HG02678 (cell line): ENCODE measurements at regions not wholly inside any gene's neighbourhood (a gene's known extent, or its start where the extent isn't known, plus 50 kb on each side); places are given as distances from the start of the nearest gene placed in this dataset.
A peak's percentile ranks its signal among the peaks of the same experiment; 100 is the strongest.

Source experiments
- ATAC-seq: cut with Tn5 transposase; IDR thresholded peaks from one replicate; pipeline ENCODE4 v1.9.1; 2021; ENCODE audit warnings: mild to moderate bottlenecking, moderate library complexity; ENCODE audit not compliant: unreplicated experiment

DNA sequence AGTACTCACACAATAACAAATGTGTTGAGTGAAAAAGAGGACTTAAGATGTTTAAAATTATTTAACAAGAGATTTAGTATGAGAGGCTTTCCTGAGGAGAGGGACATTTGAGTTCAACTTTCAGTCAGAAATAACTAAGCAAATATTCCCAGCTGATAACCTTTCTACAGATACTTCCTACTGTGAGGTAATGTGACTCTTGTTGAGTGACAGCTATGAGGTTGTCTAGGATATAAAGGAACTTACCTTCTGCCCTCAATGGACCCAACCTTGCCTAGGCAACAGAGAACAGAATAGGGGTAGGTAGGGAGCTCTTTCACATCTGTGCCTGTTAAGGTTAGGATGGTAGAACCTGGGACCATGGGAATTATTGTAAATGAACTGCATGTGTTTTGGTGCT lies 54.7 kb downstream of the GLUD2 start:
- ATAC-seq = no peak

DNA sequence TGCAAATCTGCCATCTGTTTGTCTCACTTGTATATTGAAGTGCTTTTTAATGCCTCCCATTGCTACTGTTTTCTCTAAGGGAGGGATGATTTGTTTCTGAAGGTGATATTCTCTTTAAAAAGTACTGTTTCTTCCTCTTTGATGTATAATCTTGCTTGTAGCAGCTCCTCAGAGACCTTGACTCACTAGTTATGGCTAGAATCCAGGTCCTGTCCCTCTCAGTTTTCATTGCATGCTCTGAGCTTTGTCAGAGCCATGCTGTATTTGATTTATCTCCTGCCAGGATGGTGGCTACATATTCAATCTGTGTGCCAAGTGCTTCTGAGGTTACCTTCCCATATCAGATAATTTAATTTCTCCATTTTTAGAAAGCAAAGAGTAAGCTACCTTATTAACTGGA lies 56.0 kb downstream of the GLUD2 start:
- no peak for ATAC-seq

DNA sequence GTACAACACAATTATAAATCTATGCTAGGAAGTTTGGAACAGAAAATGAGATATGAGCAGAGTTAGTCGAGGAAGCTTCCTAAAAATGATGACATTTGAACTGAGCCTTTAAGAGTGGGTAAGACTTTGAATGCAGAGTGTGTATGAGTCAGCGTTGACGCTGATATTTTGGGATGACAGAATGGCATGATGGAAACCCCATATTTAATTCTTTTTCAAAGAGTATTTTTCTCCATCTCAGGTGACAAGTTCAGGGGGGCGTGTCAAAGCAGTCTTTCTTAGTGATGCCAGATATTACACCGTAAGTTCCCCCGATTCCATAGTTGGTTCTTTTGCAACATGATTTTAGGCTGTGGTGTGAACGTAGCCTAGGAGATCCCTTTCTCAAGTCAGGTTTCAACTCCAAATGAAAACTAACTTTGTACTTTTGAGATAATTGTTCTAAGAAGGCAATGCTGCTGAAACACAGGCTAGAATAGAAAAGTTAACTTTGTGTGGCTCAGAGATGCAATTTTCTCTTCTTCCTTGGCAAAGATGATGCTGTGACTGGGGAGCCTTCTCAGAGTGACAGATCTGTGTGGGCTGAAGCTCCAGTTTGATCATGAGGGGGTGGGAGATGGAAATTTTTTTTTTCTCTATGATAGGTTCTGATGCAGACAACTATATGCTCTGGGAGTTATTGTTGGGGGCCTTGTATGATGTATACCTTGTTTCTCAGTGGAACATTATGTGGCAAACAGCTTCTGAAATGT lies 59.2 kb downstream of the GLUD2 start:
- ATAC-seq = no peak

DNA sequence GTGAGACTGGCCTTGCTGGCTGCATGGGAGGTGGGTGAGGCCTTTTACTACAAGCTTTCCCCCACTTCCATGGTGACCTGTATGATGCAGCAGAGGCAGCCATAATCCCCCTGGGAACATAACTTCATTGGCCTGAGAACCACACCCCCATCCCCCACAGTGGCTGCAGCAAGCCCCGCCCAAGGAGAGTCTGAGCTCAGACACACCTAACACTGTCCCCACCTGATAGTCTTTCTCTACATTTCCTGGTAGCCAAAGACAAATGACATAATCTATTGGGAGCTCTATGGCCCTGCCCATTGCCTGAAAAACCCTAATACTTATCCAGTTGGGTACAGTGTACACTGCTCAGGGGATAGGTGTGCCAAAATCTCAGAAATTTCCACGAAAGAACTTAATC lies 62.6 kb downstream of the GLUD2 start:
- ATAC-seq = no peak

DNA sequence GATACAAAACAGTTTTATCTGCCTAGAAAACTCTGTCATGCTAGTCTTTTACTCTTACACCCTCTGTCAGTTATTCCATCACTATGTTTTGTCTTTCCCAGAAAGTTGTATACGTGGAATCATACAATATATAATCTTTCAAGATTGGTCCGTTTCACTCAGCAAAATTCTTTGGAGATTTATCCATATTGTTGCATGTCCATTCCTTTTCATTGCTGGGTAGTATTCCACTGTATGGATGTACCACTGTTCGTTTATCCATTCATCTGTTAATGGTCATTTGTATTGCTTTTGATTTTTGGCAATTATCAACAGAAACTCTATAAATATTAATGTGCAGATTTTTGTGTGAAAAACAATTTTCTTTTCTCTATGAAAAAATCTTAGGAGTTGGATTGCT lies 63.1 kb downstream of the GLUD2 start:
- ATAC-seq = no peak

DNA sequence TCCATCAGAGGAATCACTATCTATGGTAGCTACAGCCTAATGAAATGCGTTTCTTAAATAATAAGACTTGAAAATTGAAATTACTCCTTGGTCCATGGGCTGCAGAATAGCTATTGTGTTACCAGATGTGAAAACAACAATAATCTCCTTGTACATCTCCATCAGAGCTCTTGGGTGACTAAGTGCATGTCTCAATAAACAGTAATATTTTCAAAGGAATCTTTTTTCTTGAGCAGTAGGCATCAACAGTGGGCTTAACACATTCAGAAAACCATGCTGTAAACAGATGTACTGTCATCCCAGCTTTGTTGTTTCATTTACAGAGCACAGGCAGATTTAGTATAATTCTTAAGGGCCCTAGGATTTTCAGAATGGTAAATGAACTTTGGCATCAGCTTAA lies 67.3 kb downstream of the GLUD2 start:
- no peak for ATAC-seq

DNA sequence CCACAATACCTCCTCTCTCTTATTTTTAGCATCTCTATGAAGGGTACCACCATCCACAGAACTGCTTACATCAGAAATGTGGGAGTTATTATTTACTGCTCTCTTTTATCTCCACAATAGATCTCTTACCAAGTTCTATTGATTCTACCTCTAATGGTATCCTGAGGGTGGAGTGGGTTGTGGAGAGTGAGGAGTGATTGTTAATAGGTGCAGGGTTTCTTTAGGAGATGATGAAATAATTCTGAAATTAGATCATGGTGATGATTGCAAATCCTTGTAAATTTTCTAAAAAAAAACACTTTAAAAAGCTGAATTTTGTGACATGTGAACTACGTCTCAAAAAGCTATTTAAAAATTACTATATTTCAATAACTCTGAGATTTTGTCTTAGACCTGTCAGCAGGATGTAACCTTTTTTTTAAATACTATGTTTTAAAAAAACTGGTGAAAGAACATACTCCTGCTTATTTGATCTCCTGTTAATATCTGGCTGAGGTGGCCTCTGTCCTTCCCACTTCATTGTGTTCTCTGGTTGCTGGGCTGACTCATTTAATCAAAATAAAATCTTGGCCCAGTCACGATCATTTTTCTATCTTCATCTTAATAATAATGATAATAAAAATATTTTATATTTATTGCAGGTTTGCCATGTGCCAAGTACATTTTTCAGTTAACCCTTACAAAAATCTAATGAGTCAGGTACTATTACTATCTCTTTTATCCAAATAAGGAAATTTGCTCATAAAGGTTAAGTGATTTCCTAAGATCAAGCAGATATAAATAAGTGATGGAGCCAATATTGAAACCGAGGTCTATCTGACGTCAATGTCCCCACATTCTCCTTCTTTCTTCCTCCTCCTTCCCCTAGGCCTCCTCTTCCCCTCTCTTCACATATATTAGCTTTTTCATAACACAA lies 73.5 kb downstream of the GLUD2 start:
- ATAC-seq = no peak

DNA sequence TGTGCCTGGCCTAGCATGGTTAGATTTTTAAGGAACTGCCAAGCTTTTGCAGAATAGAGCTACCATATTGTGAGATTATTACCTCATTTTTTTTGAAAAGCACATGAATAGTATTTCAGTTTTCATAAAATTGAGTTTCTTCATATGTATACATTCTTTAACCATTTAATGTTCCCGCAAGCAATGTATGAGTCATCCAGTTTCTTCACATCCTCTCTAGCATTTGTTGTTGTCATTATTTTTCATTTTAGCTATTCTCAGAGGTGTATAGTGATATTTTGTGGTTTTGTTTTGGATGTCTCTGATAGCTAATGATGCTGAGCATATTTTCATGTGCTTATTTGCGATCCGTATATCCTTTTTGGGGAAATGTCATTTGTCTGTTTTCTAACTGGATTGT lies 74.9 kb downstream of the GLUD2 start:
- no peak for ATAC-seq

DNA sequence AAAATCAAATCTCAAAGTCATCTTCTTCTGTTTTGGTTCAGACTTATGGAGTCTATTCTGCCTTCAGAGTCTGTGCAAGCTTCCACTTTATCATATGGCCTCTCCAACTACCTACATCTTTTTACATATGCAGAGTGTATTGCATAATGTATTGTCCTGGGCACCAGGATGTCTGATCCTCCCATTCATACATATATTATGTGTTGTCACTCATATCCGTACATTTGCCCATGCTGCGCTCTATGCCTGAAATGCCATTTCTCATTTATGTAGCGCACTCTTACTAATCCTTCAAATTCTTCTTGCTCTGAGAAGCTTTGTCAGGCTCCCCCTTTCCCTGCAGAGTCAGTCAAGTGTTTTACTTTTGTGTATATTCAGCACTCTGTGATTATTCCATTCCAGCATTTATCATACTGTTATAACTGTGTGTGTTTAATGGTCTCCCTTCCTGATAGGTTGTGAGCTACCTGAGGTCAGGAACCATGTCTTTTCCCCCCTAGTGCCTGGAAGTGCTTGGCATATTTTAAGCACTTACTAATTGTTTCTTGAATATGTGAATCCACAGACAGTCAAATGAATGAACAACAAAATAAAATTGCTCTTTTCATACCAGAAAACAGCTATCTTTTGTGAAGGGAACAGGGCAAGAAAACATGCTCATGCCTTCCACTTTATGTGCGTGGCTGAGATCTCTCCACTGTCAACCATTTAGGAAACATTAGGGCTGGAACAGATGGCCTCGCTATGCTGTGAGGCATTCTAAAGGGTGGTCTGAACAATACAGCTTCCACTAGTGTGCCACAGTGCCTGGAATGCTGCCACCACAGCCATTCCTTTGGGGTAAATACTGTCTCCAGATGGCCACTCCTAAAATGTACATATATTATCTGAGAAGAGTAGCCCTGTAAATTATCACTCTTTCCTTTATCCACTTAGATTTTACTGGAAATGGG lies 81.8 kb downstream of the GLUD2 start:
- ATAC-seq = no peak

DNA sequence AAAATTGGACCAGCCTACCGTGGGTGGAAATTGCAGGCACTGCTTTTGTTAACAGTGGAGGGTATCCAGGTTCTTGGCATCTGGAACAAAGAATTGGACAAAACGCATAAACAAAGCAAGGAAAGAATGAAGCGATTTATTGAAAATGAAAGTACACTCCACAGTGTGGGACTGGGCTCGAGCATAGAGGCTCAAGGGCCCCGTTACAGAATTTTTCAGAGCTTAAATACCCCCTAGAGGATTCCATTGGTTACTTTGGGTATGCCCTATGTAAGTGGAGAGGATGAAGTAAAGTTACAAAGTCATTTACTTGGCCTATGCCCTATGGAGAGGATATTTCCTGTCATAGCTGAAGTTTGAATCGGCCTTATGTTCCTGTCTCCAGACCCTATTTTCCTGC lies 85.3 kb downstream of the GLUD2 start:
- ATAC-seq = no peak

DNA sequence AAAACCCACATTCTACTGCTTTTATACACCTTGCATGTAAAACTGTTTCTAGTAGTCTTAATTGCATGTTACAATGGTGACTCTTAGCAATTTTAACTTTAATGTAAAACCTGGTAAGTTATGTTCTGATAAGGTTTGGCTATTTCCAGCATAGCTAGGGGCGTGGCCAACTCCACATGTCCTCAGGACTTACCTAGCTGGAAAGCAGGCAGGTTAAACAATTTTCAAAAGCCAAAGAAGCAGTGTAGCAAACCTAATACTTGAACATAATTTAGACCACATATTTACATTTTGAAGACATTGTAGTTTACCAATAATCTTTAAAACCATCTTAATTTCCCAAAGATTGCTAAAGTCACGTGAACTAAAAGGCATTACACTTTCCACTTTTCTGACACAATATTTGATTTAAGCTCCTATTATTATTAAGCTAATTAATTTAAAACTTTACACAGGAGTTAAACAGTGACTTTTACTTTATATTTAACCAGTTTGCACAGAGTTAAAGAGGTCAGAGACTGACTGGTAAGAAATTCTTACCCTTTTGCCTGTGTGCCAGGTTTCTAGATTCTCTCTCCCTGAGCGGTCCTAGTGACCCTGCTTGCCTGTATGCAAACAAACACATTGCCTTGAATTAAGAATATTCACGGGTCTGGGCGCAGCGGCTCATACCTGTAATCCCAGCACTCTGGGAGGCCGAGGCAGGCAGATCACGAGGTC lies 88.2 kb downstream of the GLUD2 start:
- ATAC-seq = no peak

DNA sequence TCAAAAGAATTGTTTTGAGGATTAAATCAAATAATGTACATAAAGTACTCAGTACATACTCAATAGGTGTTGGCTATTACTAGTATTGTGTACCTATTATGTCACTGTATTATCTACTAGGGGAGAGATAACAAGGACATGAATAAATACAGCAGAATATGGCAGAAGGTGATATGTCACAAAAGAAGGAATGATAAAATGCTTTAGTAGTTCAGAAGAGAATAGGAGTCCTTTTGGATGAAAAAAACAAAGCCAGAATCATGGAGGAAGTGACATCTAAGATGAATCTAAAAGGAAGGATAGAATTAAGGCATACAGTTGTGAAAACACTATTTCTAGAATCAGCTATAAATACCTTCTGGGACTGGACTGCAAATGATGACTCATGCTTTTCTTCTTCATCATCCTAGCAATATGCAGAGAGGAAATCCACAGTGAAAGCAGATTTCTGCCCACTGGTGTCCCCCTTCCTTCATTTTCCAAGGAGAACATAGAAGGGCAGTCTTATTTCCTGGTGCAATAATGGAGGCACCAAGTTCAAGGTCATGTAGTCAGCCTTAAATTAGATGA lies 98.7 kb downstream of the GLUD2 start:
- ATAC-seq = no peak

DNA sequence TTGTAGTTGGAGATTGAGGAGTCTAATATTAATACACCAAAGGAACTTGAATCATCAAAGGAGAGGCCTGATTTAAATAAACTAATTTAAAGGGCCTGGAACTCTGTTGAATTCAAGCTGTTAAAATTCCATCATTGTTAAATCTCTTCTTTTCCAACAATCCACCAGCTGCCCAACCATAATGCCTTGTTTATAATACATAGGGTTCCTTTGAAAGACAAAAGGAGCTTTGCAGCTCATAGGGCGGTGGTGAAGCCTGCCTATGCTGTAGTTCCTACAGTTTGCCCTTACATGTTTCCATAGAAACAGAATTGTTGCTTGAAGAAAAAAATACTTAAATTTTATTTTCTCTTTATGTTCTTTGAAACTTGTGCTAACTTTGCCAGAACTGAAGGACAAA lies 102.8 kb downstream of the GLUD2 start:
- ATAC-seq = no peak

DNA sequence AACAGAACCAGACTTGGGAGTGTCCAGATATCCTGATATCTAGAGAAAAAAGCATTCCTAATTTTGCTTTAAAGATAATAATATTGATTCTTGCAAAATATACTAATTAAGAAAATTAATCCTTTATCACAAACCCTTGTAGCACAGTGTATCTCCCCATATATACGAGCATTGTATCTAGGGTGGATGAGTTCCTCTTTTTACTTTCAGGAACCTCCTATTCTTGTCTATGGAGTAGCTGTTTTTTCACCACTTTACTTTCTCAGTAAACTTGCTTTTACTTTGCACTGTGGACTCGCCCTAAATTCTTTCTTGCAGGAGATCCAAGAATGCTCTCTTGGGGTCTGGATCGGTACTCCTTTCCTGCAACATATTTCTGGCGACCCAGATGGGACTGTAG lies 103.9 kb downstream of the GLUD2 start:
- ATAC-seq = peak; percentile 92

DNA sequence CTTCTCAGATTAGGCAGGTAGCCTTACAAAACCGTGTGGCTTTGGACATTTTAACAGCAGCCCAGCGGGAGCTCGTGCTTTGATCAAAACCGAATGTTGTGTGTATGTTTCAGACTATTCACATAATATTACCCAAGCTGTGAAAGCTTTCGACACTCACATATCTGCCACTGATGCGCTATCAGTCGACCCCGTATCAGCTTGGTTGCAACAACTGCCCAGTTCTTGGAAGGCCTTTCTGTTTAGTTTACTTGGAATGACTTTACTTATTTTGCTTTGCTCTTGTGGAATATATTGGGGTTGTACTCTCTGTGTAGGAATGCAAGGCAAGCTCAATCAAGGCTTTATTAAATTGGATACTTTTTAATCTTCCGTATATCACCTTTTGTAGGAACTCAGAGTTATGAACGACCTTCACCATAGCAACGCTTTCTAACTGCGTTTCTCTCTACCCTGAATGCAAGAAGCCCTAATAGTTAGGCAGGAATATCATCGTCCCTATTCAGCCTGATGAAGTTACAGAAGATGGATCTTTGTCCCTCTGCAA lies 107.5 kb downstream of the GLUD2 start:
- no peak for ATAC-seq

DNA sequence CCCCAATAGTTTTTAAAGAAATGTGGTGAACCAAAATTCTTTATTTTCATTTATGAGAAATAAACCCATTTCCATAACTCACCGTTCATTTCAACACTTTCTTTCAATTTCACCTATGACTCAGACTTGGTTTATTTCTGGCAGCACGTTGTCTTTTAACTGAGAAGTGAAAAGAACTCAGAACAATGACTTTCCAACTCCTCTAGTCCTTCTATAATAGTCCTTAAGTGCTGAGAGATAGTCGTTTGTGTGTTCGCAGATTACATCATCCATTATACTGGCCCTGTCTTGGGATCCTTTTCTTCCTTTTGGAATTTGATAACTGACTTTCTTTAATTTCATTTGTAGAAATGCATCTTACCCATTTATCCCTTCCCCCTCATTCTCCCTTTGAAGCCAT lies 113.6 kb downstream of the GLUD2 start:
- ATAC-seq = peak; percentile 80

DNA sequence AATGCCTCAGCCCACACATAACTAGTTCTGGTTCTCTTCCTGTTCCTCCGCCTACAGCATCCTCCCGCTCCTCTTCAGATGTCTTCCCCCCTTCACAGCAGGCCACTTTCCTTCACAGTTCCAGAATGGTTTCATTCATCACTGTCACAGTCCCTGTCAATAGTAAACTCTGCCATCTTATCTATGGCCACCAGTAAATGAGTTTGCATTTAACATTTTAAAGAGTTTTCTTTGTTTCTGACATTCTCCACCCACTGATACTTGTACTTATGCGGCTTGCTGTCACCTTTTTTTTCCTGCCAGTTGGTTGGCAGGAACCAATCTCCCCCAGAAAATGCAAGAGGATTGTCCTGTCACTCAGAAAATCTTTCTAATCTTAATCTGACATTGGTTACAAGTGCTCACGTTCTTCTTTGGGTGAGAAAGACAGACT lies 114.1 kb downstream of the GLUD2 start:
- peak; percentile 69 for ATAC-seq

DNA sequence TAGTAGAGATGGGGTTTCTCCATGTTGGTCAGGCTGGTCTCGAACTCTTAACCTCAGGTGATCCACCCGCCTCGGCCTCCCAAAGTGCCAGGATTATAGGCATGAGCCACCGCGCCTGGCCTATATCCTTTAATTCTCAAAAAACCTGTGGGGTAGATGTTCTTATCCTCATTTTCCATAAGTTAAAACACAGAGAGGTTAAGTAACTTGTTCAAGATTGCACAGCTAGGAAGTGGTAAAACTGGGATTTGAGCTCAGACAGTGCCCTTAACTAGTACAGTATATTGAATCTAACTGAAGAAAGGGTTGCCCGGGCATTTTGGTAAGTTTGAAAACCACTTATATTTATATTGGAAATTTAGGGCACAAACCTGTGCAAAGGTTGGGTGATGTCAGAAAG lies 116.0 kb downstream of the GLUD2 start:
- ATAC-seq = no peak

DNA sequence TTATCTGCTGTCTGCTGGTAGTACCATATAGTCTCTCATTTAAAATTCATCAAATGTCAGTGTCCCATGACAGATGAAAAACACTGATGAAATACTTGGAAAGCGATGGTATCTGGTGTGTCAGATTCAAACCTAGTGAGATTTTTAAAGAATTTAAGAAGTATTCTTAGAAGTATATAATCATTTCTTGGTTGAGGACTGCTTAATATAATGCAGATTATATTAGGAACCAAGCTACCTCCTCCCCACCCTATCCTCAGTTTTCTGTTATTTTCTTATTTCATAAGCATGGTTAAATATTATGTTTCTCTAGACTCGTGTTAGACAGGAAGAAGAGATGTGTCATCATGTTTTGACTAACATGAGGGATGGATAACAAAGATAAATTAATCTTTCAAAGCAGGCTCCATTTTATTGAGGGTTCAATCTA lies 118.5 kb downstream of the GLUD2 start:
- no peak for ATAC-seq
